HG03159 (cell line): ENCODE measurements at regions not wholly inside any gene's neighbourhood (a gene's known extent, or its start where the extent isn't known, plus 50 kb on each side); places are given as distances from the start of the nearest gene placed in this dataset.

ENCODE experiments used
- ATAC-seq: cut with Tn5 transposase; IDR thresholded peaks from one replicate; pipeline ENCODE4 v1.9.1; 2021; ENCODE audit warnings: mild to moderate bottlenecking, moderate library complexity; ENCODE audit not compliant: unreplicated experiment

DNA sequence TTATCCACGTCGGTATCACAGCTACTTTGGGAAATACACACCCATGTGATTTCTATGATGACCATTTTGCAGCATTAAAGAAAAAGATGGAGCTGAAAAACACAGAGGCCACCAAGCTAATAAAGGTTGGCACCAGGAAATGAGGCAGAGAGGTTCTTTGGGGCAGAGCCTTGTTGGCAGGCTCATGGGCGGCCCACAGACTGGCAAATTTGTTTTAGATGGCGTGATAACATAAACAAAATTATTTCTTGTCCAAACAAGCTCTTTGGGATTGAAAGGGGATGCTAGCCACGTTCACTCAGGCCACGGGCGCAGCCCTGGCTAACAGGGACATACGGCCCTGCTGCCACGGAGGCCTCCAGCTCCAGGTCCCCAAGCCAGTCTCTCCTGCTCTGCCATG, 135.9 kb upstream of the ZMIZ1 start:
- no peak for ATAC-seq

- ATAC-seq, result no peak
These were observed 134.8 kb upstream of the ZMIZ1 start for GRCh38 chr10:78933828-78934531.

DNA sequence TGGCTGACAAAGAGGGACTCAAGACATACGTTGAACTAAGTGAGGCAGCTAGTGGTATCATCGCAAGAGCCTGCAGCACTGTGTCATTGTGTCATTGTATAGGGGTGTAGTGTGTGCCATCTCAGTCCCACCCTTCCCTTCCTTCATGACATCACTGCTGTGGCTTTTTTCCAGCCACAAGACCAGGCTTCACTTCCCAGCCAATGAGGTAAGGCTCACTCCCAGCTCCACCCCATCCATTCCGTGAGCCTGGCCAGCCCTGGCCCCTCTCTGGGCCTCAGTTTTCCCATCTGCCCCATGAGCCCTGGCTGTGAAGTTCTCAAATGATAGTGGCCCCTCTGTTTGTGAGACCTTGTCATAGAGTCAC, 134.3 kb upstream of the ZMIZ1 start:
- ATAC-seq, result no peak

DNA sequence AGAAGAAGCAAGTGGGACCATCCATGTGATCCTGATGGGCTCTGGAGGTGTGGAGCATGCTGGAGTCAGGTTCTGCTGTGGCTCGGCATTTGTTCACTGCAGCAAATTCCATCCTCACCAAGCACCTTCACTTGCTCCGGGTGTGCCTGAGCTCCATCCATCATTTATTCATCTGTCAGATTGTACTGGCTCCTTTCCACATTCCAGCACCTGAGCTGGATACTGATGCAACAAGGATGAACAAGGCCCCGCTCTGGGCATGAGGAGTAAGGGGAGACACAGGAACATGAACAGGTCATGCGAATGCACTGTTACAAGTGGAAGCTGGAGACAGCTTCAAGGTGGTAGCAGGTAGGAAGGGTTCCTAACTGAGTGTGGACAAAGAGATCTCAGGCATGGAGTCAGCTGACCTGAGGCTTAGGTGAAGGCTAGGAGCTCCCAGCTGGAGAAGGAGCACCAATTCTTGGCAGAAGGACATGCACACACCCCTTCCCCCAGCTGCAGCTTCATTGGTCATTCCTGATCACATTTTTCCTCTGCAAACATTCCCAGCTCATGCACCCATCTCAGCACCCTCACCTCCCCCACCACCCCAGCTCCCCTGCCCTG, 133.7 kb upstream of the ZMIZ1 start:
- no peak for ATAC-seq

- ATAC-seq, result no peak
These were observed 132.9 kb upstream of the ZMIZ1 start for GRCh38 chr10:78935697-78936407.

DNA sequence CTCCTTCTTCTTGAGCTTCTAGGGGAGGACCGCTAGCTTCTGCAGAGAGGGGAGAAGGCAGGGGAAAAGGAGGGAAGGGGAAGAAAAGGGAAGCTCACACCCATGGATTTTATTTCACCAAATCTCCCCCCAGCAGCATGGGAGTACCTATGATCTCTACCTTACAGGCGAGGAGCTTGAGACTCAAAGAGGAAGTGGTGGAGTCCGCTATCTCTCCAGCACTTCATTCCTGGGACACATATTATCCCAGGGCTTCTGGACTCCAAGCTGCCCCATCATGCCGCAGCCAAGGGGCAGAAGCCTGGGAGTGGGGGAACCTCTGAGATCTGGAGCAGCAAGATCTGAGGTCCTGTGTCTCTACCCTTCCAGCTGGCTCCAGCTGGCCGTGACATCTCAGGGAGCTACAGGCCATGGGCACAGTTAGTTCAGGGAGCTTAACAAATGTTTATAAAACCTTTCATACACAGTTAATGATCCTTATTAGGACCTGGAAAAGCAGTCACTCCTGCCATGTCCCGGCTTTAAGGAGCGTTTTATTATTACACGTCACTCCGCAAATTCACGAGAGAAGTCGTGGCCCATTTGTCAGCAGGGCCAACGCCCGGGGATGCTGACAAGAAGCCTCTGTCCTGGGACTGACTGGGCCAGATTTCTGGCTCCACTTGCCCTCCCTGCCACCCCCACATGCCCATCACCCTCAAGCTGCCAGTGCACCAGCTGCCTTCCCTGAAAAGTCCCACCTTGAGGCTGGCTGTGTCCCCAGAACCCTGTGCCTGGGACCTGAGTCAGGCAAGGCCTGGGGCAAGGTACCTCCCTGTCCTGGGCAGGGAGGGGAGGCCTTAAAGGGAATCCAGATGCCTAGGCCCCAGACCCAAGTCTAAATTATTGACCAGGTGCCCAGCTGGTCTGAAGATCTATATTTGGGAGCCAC, 132.1 kb upstream of the ZMIZ1 start:
- ATAC-seq, result no peak

DNA sequence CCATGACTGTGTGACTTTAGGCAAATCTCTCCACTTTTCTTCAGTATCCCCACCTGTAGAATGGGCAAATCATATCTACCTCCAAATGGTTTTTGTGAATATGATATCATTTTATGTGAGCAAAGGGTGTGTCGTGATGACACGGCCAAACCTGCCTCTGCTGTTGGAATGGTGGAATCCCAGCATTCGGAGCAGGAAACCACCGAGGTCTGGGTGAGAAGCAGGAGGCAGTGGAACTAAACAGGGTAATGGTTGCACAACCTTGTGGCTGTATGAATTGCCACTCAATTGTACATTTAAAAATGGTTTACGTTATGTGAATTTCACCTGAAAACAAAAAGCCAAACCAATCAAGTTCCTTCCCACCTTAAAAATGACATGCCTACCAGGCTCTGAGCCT, 131.4 kb upstream of the ZMIZ1 start:
- no peak for ATAC-seq

DNA sequence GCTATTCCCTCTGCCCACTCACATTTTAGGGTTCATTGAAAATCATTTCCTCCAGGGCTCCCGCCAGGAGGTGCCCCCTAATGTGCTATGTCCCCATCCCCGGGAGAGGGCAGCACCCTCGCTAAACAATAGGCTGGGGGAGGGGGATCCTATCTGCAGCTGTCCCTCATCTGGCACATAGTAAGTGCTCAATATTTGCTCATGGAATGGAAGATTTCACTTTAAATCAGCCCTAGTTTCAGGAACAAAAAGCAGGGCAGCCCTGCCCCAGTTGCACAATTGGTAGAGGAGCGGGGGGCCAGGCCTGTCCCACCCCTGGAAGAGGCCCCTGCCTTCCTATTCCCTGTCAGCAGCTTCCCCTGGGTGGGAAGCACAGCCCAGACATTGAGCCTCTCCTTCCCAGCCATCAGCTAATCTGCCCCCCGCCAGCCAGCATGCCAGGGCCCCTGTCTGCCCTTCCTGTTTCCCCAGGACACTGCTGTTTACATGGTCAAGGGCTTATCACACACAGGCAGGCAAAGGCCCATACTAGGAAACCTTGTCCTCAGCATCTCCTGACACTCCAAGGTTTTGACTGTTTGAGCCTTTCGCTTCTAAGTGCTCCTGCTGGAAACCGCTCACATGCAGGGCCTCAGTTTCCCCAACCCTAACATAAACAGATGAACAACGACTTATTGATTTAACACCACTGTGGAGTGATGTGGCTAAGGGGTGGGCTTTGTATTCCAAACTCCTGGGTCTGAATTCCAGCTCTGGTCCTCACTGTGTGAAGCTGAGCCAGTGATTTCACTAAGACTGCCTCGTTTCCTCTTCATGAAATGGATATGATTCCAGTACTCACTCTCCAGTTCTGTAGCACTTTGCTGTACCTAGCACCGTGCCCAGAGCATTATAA, 130.7 kb upstream of the ZMIZ1 start:
- ATAC-seq, result no peak

GRCh38 chr10:78938695-78939672, 129.8 kb upstream of the ZMIZ1 start:
- no peak for ATAC-seq

DNA sequence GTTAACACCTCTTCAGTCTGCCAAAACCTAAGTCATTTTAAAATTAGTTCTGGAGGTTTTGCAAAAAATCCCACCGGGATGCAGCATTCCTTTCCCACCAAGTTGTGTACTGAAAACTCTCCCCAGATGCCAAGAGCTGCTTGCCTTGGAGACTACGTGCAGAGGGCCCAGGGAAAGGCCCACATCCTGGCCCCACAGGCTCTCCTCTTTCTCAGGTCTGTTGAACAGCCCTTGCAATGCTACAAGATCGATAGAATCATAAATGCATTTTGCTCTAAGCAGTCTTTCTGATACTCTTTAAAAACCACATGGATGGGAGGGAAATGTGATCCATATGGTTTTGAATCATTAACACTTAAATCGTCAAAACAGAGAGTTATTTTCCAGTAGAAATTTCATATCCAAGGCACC, 126.7 kb upstream of the ZMIZ1 start:
- ATAC-seq, result no peak

- ATAC-seq, result no peak
These were observed 123.9 kb upstream of the ZMIZ1 start for GRCh38 chr10:78944723-78945312.

- ATAC-seq, result no peak
These were observed 122.9 kb upstream of the ZMIZ1 start for GRCh38 chr10:78945838-78946237.

GRCh38 chr10:78947226-78947625, 121.5 kb upstream of the ZMIZ1 start:
- no peak for ATAC-seq

DNA sequence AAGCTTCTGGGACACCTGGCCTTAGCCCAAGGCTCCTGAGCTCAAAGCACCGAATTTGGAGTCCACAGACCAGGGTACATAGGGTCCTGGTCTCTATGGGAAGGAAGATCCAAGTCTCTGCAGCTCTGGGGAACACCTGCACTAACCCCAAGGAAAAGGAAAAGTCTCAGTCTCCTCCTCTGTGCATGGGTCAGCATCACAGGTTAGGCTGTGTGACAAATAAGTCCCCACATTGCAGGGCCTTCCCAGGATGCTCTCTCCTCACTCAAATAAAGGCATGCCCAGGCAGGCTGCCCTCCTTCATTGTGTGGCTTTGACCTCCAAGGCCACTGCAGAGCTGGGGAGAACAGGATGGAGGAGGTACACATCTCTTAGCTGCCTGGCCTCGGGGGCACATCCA, 121.0 kb upstream of the ZMIZ1 start:
- ATAC-seq, result no peak

GRCh38 chr10:78948621-78949030, 120.1 kb upstream of the ZMIZ1 start:
- no peak for ATAC-seq

DNA sequence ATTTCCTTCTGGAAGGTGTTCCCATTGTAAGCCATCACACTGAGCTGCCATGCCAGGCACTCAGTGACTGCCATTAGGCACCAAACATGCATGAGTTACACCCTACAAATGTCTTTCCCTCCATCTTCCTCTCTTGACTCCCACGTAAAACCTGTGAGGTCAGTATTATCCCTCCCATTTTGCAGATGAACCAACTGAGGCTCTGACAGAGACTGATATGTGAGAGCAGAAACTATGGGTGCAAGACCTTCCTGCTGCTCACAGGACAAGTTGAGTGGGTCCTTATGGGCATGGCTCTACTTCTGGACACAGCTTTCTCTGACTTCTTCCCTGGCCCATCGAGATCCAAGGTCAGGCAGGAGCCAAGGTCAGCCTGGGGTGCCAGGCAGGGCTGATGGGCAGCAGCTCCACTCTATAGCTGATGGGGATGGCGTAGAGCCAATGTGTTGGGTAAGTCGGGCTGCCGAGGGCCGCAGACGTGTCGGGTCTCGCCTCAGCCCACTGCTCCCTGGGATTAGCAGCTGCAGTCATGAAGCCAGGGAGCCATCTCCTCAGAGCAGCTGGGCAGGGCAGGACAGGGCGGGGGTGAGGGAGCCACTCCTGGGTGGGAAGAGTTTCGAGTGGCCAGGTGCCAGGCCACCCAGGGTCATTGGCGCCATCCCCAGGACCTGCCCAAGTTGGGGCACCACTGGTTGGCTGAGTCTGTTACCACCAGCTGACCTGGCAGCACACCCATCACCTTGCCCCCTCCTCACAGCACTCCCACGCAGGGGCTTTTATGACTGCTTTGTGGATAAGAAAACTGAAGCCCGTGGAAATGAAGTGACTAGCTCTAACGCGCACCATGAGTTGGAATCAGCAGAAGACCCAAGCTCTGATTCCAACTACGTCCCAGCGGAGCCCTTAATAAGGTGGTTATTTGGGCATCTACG, 117.8 kb upstream of the ZMIZ1 start:
- no peak for ATAC-seq

GRCh38 chr10:78952030-78952429, 116.7 kb upstream of the ZMIZ1 start:
- no peak for ATAC-seq

DNA sequence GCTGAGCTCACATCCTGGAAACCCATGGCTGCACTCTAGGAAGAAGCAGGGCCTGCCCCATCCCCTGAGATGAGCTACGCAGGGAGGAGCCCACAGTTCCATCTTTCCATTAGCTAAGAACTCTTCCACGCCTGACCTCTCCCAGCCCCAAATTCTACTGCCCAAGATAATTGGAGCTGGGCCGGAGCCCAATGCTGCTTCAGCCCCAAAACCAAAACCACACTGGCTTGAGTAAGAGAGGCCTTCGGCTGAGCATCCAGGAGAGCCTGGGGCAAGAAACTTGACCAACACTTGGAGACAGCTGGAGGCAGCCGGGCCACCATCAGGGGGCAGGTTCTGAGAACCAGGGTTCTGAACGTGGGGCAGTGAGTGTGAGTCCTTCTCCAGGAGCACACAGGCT, 116.1 kb upstream of the ZMIZ1 start:
- no peak for ATAC-seq
